HG03378 (cell line): ENCODE measurements at regions not wholly inside any gene's neighbourhood (a gene's known extent, or its start where the extent isn't known, plus 50 kb on each side); places are given as distances from the start of the nearest gene placed in this dataset.

Experiments used
- ATAC-seq: cut with Tn5 transposase; IDR thresholded peaks from one replicate; pipeline ENCODE4 v1.9.1; 2021; ENCODE audit warnings: mild to moderate bottlenecking, moderate library complexity; ENCODE audit not compliant: unreplicated experiment

DNA sequence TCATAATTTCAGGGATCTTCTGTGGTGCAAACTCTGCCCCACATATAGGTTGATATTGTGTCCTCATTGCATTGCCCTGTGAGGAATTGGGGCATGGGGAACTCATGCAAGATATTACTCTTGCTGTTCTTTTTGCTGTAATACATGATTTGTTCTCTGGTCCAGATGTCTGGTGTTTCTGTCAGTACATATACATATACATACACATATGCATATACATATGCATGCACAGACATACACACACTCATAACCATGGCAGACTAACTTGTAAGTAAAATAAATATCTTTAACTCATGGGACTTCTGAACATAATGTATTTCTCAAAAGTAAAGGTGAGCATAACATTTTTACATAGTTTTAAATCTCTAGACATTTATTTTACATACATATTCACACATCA, 438.3 kb downstream of the CD109 start:
- ATAC-seq = no peak

DNA sequence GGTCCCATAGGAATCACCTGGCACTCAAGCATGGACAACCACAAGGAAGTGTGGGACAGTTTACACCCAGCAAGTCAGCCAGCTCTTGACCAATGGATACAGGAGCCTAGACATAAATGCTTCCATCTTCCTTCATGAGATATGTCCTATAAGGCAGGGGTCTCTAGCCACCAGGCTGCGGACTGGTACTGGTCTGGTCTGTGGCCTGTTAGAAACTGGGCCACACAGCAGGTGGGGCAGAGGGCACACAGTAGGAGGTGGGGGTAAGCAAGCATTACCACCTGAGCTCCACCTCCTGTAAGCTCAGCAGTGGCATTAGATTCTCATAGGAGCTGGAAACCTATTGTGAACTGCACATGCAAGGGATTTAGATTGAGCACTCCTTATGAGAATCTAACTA, 437.1 kb downstream of the CD109 start:
- ATAC-seq = no peak

GRCh38 chr6:74130641-74131040, 434.6 kb downstream of the CD109 start:
- no peak for ATAC-seq

DNA sequence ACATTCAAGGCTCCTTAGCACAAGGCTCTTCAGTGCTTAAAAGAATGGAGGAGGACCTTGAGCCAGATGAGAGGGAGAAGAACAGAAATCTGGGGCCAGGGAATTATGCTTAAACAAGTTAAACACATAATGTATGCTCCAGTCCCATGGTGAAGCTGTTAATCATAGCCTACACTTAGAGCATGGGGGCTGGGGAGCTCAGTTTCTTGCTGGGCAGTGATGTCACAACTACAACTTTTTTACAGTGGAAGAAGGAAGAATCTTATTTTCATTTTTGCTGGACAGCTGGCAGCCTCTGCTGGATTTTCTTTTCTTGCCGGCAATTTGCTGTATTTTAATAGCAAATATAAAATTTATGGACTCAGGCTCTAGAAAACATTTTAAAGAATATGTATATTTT, 432.5 kb downstream of the CD109 start:
- no peak for ATAC-seq

DNA sequence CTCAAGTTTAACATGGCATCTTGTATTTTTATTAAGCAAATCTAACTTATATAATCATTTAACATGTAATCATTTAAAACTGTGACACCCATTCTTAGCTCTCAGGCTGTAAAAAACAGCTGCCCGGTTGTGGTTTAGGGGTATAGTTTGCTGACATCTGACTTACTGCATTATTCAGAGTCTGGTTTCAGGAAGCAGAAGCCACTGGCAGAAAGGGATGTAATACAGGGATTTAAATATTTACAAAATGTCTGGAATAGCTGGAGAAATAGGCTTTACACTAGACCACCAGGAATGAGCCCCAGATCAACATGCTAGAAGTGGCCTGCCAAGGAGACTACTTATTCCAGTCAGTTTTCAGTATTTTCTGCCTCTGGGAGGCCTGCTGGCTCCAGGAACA, 421.1 kb downstream of the CD109 start:
- ATAC-seq = no peak

DNA sequence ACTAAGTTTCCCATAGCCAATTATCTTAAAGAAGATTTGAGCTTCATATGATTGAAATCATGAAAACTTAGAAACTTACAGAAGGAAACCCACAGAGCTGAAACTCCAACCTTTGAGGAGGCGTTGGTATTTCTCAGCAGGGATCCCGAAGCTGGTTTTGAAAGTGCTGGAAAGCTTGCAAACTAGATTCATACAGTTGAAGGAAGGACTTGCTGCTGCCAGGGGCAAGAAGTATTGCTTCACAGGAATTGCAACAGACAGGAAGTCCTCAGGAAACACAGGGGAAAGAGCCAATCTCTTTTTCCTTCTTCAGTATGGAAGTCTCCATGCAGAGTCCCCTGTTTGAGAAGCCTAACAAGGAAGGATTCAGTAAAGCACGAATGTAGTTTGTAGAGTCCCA, 419.7 kb downstream of the CD109 start:
- ATAC-seq = no peak

DNA sequence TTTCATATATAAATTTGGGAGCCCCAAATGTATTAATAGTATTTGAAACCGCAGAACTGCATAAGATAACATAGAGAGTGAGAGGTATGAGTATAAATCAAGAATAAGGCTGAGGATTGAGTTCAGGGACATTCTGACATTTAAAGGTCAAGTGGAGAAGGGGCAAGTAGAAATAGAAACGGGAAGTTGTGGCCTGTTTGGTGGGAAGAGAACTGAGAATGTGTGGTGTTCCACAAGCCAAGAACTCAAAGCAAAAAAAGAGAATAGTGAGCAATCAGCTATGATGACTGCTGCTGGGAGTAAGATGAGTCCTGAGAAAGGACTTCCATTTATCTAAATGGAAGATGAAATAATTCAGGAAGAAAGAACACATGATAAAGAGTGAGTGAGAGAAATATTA, 418.4 kb downstream of the CD109 start:
- ATAC-seq = peak; percentile 69

- ATAC-seq = no peak
Measured at GRCh38 chr6:74113901-74114300, 417.9 kb downstream of the CD109 start.

- ATAC-seq = no peak
Measured at GRCh38 chr6:74103417-74103816, 407.4 kb downstream of the CD109 start.

DNA sequence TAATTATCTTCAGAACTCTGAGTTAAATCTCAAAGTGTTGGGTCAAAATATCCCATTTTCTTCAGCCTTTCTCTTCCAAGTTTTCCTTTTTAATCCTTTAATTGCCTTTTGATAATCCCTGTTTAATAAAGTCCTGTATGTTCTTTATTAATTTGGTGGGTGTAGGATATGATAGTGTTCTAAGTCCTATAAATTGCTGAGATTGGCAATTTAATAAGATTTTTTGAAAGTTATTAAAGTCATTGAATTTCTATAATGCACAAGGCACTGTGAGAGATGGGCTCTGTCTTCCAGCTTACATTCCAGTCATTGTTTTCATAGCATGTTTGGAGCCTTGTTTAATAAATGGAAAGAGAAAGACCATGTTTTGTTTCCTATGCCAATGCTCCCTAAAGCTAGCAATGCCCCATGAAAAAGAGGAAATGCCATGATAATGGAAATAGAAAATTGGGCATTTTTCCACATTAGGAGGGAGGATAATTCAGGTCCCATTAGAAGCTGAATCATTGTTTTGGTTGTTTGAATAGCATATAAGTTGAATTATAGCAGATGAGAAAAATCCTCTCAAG, 404.8 kb downstream of the CD109 start:
- ATAC-seq = no peak

GRCh38 chr6:74096329-74096728, 400.3 kb downstream of the CD109 start:
- ATAC-seq = no peak

GRCh38 chr6:74093361-74093760, 397.4 kb downstream of the CD109 start:
- no peak for ATAC-seq

GRCh38 chr6:74091794-74092157, 395.8 kb downstream of the CD109 start:
- ATAC-seq = no peak

GRCh38 chr6:74091136-74091793, 395.3 kb downstream of the CD109 start:
- ATAC-seq = peak; percentile 60

GRCh38 chr6:74087899-74088298, 391.9 kb downstream of the CD109 start:
- ATAC-seq = no peak

- ATAC-seq = no peak
Measured at GRCh38 chr6:74075896-74076295, 379.9 kb downstream of the CD109 start.

- no peak for ATAC-seq
Measured at GRCh38 chr6:74075323-74075722, 379.3 kb downstream of the CD109 start.

GRCh38 chr6:74074645-74075044, 378.6 kb downstream of the CD109 start:
- no peak for ATAC-seq

- ATAC-seq = no peak
Measured at GRCh38 chr6:74073999-74074398, 378.0 kb downstream of the CD109 start.

- ATAC-seq = no peak
Measured at GRCh38 chr6:74073429-74073828, 377.4 kb downstream of the CD109 start.

DNA sequence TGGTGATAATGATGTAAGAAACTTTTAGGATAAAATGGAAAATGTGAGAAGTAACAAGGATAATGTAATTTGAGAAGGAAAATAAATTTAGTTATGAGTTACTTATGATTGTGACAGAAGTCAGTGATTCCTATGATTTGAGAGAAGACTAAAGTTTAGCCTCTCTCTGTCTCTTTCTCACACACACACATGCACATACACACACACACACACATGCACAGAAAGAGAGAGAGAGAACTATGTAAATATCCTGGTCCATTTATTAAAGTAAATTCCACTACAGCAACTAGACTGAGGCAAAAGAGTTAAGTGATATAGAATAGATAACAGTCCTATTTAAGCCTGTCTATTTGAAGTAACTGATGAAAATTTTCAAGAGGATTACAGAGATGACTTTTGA, 375.2 kb downstream of the CD109 start:
- ATAC-seq = no peak

DNA sequence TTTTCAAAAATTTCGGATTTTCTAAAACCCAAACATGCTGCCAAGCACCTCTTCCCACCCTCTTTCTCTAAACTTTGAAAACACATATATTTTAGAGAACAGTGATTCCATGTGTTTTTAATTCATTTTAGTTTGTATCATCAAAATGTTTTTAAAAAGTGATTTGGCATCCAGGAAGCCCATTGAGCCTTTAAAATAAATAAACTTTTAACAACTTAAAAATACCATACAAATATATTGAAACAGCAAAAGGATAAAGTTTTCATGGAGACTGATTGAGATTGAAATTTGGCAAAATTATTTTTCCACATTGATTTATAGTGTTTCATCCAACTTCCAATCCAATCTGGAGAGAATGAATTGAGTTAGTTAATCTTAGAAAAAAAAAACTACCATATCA, 374.7 kb downstream of the CD109 start:
- ATAC-seq = no peak

DNA sequence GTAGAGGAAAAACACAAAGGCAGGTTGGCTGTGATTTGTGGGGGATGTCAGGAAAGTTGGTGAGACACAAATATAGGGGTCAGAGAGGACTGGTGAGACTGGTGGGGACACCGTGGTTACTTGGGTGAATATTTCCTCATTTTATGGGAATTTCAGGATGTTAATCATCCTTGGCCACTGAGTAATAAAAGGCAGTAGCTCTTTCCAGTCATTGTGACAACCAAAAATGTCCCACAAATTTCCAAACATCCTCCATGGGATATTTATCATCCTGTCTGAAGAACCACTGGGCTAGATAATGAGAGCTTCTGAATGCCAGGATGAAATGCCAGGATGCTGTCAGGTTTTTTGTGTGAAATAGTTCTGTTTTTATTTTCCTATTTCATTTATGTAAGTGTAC, 374.1 kb downstream of the CD109 start:
- no peak for ATAC-seq
